ENCODE measurements at regions not wholly inside any gene's neighbourhood (a gene's known extent, or its start where the extent isn't known, plus 50 kb on each side); places are given as distances from the start of the nearest gene placed in this dataset.
"Not testable (repeated sequence)": the region's sequence is repeated elsewhere in the genome, so short reads cannot be mapped to it uniquely, and the experiment has no call there.

GRCh38 chr20:54822386-54822785 lies 347.0 kb downstream of the DOK5 start:
- no peak overlapping the region for H3K27ac ChIP-seq
- TF ChIP-seq ZFX (IDR thresholded peaks at IDR 0.05) (no peak), CTCF (conservative IDR thresholded peaks at IDR 0.05) (no peak)

GRCh38 chr20:54820392-54820791 lies 345.0 kb downstream of the DOK5 start:
- TF ChIP-seq CTCF (conservative IDR thresholded peaks at IDR 0.05) (no peak), ZFX (IDR thresholded peaks at IDR 0.05) (no peak)
- H3K27ac ChIP-seq, result no peak overlapping the region

- no peak for TF ChIP-seq CTCF (conservative IDR thresholded peaks at IDR 0.05)
- TF ChIP-seq ZFX (IDR thresholded peaks at IDR 0.05), result no peak
- H3K27ac ChIP-seq, result no peak overlapping the region
Observed at GRCh38 chr20:54806462-54806861, 331.1 kb downstream of the DOK5 start.

- no peak overlapping the region for H3K27ac ChIP-seq
- no peak for TF ChIP-seq ZFX (IDR thresholded peaks at IDR 0.05)
Observed at GRCh38 chr20:54794874-54795273, 319.5 kb downstream of the DOK5 start.

GRCh38 chr20:54794110-54794509 lies 318.7 kb downstream of the DOK5 start:
- TF ChIP-seq ZFX (IDR thresholded peaks at IDR 0.05) (no peak), CTCF (conservative IDR thresholded peaks at IDR 0.05) (no peak)

GRCh38 chr20:54793291-54793992 lies 318.0 kb downstream of the DOK5 start:
- no peak for TF ChIP-seq CTCF (conservative IDR thresholded peaks at IDR 0.05)
- no peak for TF ChIP-seq ZFX (IDR thresholded peaks at IDR 0.05)
- H3K27ac ChIP-seq, result no peak overlapping the region

More at GRCh38 chr20:54794110-54794509, 318.7 kb downstream of the DOK5 start:
- no peak overlapping the region for H3K27ac ChIP-seq

GRCh38 chr20:54792688-54793087 lies 317.3 kb downstream of the DOK5 start:
- no peak overlapping the region for H3K27ac ChIP-seq
- TF ChIP-seq ZFX (IDR thresholded peaks at IDR 0.05) (no peak), CTCF (conservative IDR thresholded peaks at IDR 0.05) (no peak)

- H3K27ac ChIP-seq, result not testable (repeated sequence)
Observed at GRCh38 chr20:54788260-54788659, 312.9 kb downstream of the DOK5 start.

- H3K27ac ChIP-seq, result not testable (repeated sequence)
Observed at GRCh38 chr20:54782758-54783157, 307.4 kb downstream of the DOK5 start.
